ENCODE measurements at regions not wholly inside any gene's neighbourhood (a gene's known extent, or its start where the extent isn't known, plus 50 kb on each side); places are given as distances from the start of the nearest gene placed in this dataset.
"Not testable (repeated sequence)": the region's sequence is repeated elsewhere in the genome, so short reads cannot be mapped to it uniquely, and the experiment has no call there.

DNA sequence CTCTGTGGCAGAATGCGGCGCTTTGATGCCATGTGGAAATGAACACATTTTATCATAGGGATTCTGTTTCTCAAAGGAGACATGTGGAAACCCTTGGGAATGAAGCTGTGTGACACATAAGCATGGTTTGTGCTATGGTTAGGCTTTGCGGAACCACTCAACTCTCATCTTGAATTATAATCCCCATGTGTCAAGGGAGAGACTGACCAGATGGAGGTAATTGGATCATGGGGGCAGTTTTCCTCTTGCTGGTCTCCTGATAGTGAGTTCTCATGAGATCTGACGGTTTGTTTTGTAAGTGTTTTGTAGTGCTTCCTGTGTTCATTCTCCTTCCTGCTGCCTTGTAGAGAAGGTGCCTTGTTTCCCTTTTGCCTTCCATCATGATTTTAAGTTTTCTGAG is 1109.2 kb upstream of the ALCAM start:
- no peak for DNase-seq
- no peak for ATAC-seq

DNA sequence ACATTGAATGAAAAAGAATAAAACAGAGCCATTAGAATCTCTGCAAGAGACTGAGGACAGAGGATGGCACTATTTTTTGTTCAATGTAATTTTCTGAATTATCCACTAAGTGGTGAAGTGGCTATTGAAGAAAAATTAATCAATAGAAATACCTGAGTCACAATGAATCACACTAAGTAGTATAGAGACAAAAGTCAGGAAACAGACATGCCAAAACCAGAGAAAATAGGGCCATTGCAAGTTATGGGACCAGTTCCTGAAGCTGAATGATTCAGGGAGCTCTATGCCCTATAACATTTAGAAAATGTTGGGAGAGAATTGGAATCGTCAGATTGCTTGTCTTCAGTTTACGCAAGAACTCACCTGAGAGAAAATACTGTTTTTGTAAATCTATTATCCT is 1103.2 kb upstream of the ALCAM start:
- no peak for DNase-seq

DNA sequence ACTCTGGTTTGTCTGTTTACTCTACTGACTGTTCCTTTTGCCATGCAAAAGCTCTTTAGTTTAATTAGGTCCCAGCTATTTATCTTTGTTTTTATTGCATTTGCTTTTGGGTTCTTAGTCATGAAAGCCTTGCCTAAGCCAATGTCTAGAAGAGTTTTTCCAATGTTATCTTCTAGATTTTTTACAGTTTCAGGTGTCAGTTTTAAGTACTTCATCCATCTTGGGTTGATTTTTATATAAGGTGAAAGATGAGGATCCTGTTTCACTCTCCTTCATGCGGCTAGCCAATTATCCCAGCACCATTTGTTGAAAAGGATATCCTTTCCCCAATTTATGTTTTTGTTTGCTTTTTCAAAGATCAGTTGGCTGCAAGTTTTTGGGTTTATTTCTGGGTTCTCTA is 1100.5 kb upstream of the ALCAM start:
- not testable (repeated sequence) for DNase-seq, ATAC-seq

More for the DNA sequence above, 1103.2 kb upstream of the ALCAM start:
- no peak for ATAC-seq

DNA sequence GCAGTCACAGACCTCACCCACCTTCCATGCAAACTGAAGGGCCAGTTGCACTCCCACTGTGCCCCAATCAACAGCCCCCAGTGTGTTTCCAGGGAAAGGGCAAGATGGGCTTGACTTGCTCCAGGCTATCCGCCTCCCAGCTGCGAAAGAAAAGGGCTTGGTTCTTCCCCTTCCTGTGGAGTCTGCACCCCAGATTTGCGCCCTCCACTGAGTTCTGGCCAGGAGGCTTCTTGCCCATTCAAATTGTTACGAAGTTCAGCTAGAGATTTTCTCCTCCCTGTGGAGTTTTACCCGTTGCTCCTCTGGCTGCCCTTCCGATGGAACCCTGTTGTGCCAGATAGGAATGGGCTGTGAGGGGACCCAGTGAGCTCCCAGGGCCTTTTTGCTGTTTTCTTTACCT is 1096.9 kb upstream of the ALCAM start:
- ATAC-seq = no peak
- DNase-seq = no peak

DNA sequence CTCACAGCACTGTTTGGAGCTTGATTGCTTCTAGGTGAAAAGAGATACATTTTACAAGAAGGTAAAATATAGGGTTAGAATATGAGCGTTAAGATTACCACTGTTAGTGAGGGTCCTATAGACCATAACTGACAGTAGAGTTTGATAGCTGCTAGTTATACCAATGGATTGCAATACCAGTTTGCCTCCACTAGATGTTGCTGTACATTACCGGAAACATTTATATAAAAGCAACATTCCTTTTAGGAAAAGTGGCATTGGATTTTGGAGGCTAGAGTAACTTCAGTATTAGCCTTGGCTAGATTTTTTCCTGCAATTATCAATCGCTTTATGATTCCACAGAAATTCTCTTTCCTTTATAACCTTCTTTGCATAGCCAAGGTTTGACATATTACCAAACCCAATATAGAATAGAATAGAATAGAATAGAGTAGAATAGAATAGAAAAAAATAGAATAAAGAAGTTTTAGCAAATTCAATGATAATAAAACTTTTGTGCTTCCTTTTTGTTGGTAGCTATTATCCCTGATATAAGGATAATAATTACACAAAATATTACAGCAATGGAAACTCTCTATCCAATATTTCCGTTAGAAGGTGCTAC is 1093.6 kb upstream of the ALCAM start:
- no peak for ATAC-seq
- DNase-seq = no peak

DNA sequence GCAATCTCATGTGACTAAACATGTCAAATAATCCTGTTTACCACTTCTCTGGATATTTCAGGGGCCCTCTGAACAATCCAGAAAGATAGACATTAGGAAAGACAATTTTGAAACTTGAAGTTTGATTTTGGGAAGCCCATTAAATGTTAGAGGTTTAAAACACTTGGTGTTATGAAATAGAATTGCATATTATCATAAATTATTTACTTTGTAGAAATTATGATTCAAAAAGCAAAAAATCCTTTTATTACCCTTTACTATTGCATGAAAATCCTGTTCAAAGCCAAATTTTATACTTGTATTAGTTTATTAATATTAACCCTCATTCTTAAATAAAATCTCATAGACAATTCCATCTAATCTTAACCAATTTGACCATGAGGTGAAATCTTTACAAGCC is 1091.5 kb upstream of the ALCAM start:
- DNase-seq (no peak), ATAC-seq (no peak)

DNA sequence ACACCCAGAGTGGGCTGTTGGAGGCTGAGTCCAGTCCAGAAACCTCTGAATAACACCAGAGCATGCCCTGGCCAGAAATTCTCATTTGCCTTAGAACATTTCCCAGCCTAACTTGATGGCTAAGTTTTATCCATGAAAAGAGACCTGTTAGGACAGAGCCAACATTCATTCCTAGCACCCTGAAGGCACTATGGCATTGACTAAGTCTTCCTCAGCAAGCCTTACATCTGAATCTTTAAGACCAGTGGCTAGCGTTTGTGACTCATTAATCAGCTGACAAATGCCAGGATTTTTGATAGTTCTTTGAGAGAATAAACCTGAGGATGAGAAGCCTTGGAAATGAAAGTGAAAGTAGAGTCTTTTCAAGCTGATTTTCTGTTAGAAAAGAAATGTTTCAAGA is 1087.1 kb upstream of the ALCAM start:
- DNase-seq = no peak
- no peak for ATAC-seq

DNA sequence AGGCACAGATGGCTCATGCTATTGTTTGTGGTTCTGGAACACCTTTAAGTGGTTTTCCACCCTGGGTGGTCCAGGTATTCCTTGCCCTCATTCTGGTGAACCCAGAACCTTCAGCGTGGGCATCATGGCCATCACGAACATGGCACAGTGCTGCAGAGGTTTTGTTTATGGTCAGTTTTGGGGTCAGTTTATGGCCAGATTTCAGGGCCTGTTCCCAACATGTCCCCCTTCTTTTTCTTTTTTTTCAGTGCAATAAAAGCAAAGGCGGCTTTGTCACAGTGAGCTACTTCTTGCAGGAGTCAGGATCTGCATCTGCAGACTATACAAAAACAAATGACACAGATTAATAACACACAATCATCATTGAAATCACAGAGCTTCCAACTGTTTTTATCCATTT is 1085.0 kb upstream of the ALCAM start:
- no peak for DNase-seq
- ATAC-seq = no peak

DNA sequence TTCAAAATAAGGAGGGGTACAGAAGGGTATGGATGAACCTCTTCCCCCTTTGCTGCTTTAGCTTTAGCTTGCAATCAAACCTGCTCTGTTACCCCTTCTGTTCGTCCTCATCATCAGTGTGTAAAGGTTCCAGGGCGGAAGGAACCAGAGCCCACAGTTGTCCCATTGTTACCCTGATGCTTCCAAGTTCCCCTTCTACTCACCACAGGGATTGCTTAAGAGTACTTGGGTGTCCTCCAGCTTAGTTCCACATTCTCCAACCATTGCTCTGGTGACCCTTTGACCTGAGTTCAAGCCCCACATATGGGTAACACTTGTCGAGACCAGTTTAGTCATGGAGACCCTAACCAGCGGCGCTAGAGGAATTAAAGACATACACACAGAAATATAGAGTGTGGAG is 1080.1 kb upstream of the ALCAM start:
- no peak for ATAC-seq
- DNase-seq = no peak

DNA sequence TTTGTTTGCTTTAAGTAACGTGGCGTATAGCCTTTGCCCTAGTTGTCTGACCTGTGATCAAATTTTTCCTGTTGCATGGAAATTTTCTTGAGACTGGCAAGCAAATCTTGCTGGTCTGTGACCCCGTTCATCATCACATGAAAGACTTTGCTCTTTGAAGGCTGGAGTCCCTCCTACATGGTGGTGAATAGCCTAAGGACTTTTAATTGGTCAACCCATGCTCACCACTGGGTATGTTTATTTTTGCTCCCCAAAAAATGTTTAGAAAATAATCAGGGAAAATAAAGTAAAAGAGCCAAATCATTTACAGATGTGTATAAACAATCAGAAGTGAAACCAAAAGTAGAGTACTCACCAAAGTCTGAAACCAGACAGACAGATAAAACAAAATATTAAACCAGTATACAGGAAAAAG is 1075.3 kb upstream of the ALCAM start:
- no peak for DNase-seq
- no peak for ATAC-seq

DNA sequence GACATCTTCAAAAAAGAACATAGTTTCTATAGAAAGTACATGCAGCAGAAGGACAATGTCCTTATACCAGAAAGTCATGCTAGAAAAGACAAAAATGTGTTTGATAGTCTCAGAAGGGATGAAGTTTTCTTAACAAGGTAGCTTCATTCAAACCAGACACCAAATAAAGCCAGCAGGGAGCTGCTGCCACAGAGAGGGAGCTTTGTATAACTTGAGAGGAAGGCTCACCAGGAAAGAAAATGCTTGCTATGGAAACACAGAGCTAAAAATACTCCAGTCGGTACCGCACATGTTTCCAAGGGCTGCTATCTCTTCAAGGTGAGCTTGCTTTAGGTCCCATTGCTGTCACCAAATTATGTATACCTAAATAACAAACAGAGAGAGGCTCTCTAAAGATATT is 1074.8 kb upstream of the ALCAM start:
- no peak for ATAC-seq
- DNase-seq = no peak

DNA sequence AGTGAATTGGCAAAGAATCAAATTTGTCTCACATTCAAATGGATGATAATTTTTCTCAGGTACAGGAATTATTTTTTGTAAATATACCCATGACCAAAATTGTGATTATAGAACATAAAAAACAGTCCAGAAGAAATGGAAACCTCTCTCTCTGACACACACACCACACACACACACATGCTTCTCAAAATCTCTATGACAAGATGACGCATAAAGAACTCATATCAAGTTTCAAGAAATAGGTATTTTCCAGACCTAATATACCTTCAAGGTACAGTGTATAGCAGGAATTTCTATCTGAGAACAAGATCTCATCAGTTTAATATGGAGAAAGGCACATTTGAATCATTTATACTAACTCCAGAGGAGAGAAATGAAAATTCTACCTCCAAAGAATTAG is 1069.1 kb upstream of the ALCAM start:
- ATAC-seq = no peak

DNA sequence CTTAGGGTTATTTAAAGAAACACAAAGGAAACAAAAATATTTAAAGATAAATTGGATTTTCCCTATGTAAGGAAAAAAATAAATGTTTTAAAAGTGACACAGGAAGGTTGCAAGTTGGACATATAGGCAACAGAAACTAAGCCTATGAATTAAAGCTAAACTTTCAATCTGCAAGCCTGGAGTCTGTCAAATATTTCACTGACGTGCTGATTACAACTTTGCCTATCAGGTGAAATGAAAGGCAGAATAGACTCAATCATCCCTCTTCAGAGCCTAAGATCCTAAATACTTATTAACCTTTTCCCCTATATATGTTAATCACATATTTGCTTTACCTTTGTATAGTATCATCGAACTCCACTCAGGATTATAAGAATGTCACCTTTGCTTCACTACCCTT is 1068.0 kb upstream of the ALCAM start:
- no peak for DNase-seq
- no peak for ATAC-seq

More for the DNA sequence above, 1069.1 kb upstream of the ALCAM start:
- DNase-seq = no peak

DNA sequence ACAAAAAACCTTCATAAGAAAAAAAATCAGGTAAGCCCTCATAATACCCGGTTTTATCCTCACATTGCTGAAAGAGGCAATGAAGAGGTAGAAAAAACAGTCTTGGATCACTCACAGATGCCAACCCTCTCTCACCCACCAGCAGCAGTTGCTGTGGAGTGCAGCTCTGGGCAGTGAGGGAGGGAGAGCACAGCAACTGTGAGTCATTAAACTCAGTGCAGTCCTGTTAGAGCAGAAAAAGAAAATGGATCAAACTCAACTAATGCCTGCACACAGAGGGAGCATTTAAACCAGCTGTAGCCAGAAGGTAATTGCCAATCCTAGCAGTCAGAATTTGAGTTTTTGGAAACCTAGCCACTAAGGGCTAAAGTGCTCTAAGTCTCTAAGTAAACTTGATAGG is 1050.6 kb upstream of the ALCAM start:
- DNase-seq (no peak), ATAC-seq (no peak)

DNA sequence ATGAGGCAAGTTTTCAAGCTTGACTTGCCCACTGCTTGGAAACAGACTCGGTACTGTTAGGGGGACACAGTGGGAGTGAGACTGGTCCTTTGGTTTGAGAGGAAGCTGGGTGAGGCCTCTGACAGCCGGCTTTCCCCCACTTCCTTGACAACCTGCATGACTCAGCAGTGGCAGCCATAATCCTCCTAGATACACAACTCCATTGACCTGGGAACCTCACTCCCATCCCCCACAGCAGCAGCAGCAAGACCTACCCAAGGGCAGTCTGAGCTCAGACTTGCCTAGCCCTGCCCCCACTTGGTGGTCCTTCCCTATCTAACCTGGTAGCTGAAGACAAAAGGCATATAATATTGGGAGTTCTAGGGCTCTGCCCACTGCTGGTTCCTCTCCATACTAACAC is 1043.5 kb upstream of the ALCAM start:
- no peak for ATAC-seq
- DNase-seq = no peak

DNA sequence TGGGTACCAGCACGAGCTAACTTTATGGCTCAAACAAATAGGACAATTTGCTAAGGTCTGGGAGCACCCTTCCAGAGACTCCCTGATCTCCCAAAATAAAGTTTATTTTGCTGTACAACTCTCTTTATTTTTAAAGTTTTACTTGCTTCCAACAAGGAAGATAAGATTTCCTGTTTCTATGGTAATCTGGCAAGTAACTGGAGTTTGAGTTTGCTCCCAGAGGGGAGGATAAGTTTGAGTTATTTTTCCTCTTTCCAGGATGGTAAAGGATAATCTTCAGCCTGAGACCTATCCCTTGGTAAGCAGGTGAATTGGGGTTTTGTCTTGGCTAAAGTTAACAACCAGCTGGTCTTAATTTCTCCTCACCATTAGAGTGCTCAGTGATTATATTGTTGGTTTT is 1019.4 kb upstream of the ALCAM start:
- ATAC-seq (no peak), DNase-seq (no peak)

DNA sequence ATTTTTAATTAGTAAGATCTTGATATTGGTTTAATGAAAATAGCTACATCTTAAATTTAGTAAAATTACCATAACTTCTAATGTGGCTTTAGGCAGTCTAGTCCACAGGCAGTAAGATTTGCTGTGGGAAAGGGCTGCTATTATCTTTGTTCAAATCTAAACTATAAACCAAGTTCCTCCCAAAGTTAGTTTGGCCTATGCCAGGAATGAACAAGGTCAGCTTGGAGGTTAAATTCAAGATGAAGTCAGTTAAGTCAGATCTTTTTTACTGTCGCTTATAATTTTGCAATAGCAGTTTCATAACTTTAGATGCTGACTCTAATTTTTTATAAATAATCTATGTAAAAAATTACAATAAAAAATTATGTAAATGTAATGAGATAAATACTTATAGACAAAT is 1016.9 kb upstream of the ALCAM start:
- ATAC-seq = no peak
- DNase-seq = no peak

DNA sequence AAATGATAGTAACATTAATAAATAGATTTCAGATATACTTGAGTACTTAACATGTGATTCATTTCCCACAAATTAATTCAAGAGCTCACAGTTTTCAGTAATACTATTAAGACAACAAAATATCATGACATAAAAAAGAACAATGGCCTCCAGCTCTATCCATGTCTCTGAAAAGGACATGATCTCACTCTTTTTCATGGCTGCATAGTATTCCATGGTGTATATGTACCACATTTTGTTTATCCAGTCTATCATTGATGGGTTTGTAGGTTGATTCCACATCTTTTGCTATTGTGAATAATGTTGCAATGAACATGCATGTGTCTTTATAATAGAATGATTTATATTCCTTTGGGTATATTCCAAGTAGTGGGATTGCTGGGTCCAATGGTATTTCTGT is 1012.8 kb upstream of the ALCAM start:
- ATAC-seq = no peak
- DNase-seq = no peak

DNA sequence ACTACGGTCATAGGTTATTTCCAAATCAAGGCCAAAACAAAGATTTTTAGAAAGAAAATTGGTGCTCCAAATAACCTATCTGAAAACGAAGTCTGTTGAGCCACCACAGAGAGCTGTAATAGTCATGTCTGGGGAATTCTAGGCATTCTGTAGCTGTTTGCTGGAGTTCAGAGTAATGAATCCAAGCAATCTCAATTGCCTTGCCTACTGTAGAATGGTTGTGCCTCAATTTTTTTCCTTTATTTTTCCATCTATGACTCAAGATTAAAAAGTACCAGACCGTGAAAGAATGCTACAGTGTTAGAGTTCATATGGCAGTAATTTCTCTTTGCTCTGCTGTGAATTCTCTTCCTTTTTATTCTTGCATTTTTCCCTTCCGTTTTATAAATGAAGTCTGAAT is 1007.2 kb upstream of the ALCAM start:
- DNase-seq = no peak
- no peak for ATAC-seq

DNA sequence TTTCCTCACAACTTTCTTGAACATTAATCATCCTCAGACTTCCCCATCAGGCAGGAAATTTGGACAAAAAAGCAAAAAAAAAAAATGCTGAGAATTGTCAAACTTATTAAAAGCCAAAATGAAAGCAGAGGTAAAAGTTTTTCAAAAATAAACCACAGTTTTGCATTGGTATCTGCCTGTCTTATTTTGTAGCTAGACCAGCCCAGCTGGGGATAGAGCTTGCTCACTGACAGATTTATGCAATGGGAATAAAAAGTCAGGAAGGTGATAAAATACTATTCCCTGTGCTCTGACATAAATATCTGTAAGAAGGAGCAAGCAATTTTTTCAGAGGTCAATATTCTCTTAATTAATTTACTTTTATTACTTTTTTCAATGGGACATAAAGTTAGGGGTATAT is 1006.7 kb upstream of the ALCAM start:
- DNase-seq (no peak), ATAC-seq (no peak)

DNA sequence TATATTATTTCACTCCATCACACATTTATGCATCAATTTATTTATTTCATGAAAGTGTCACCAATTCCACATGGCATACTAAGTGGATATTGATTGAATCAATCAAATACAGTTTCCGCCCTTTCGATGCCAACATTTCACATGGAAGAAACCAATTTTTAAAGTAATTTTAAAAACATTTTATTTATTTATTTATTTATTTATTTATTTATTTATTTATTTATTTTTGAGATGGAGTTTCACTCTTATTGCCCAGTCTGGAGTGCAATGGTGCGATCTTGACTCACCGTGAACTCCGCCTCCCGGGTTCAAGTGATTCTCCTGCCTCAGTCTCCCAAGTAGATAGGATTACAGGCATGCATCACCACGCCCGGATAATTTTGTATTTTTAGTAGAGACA is 1005.0 kb upstream of the ALCAM start:
- not testable (repeated sequence) for DNase-seq, ATAC-seq

DNA sequence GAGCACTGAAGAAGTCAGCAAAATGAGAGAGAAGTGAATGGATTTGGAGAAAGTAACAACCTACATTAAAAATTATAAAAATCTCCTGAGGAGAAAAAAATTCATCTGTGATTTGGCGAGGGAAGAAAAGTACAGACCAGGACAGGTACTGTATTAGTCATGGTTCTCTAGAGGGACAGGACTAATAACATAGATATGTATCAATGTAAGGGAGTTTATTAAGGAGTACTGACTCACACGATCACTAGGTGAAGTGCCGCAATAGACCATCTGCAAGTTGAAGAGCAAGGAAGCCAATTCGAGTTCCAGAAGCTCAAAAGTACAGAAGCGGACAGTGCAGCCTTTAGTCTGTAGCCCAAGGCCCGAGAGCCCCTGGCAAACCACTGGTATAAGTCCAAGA is 1004.4 kb upstream of the ALCAM start:
- no peak for DNase-seq
- ATAC-seq = no peak

DNA sequence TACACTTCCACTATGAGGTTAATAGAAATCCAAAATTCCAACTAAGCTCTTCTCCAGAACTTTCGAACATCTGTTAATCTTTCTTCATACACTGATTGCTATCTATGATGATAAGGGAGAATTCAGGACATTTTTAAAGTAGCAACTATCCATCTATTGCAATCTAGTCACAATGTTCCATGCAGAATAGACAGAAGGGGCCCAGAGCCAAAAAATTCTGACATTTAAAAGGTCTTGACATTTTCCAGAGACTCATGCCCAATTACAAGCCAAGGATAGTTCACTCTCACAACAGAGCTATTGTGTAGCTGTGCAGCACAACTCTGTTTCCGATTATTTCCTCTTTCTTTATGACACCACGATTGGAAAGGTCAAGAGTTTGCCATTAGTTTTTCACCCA is 999.7 kb upstream of the ALCAM start:
- DNase-seq (no peak), ATAC-seq (no peak)

DNA sequence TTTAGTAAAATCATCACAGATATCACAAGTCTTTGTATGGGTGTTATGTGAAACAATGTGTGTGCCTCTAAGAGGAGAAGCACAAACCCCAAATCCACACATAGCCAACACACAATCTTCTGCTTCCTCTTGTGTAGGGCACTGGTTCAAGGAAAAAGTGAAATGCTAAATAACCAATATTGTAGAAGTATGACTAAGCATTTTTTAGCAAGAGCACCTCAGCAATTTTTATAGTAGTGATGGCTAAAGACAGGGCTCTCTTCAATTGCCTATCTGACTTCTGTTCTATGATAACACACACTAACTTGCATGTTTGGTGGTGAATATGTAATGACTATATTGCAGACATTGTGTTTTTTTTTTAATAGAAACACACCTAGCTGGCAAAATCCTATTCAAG is 997.9 kb upstream of the ALCAM start:
- DNase-seq (no peak), ATAC-seq (no peak)

DNA sequence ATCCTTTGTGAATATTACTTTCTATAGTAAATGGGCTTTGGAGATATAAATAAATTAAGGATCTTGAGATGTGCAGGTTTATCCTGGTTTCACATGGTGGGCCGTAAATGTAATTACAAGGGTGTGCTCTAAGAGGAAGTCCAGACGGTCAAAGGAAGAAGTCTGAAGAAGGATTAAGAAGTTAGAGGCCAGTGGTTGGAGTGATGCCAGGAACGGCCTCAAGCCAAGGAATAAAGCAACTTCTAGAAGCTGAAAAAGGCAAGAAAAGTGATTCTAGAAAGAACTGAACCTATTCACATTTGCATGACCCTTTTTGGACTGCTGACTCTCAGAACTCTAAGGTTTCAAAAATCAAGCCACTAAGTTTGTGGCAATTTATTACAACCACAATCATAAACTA is 981.3 kb upstream of the ALCAM start:
- DNase-seq = no peak
- ATAC-seq = no peak
